ENCODE measurements at regions not wholly inside any gene's neighbourhood (a gene's known extent, or its start where the extent isn't known, plus 50 kb on each side); places are given as distances from the start of the nearest gene placed in this dataset.

GRCh38 chr11:130731401-130731800 lies 184.9 kb downstream of the SNX19 start:
- Histone ChIP-seq H3K27ac (ENCODE audit: insufficient read length, low read depth, low read length) (no peak overlapping the region), H3K4me2 (ENCODE audit: insufficient read depth, insufficient read length, low read length) (no peak overlapping the region), H3K56ac (ENCODE audit: insufficient read length, low read depth, low read length) (no peak overlapping the region), H3K14ac (ENCODE audit: insufficient read depth, low read length) (no peak overlapping the region), H3T11ph (ENCODE audit: low read length) (no peak overlapping the region), H3K23ac (ENCODE audit: insufficient read length, low read depth, low read length) (no peak overlapping the region), H3K4me1 (ENCODE audit: insufficient read depth, low read length) (peaks cover 2% of the 10 kb centered on the region; the same call in 1 of the 2 replicates), H2BK15ac (ENCODE audit: low read depth, low read length) (no peak overlapping the region), H4K8ac (replicated peaks; ENCODE audit: insufficient read length, low read depth, low read length) (no peak overlapping the region), H4K5ac (ENCODE audit: insufficient read length, low read depth, low read length) (no peak overlapping the region), H3K79me2 (ENCODE audit: insufficient read depth, low read length) (no peaks in the 10 kb centered on the region), H2BK5ac (ENCODE audit: insufficient read length, low read length) (no peak overlapping the region), H3K18ac (ENCODE audit: insufficient read length, low read depth, low read length) (no peak overlapping the region), H3K4ac (ENCODE audit: low read depth, low read length) (no peak overlapping the region), H2AFZ (ENCODE audit: low read length) (no peak overlapping the region), H2BK20ac (ENCODE audit: low read depth, low read length, poor library complexity, severe bottlenecking) (no peak overlapping the region), H2BK12ac (ENCODE audit: insufficient read length, low read depth, low read length) (no peak overlapping the region), H3K79me1 (ENCODE audit: insufficient read depth, low read depth, low read length, poor library complexity, severe bottlenecking) (no peaks in the 10 kb centered on the region), H4K91ac (ENCODE audit: insufficient read length, low read depth, low read length) (no peak overlapping the region), H3K27me3 (ENCODE audit: insufficient read depth, low read length) (no peaks in the 10 kb centered on the region), H2AK5ac (ENCODE audit: insufficient read length, low read length) (no peak overlapping the region), H3K23me2 (ENCODE audit: insufficient read length, low read depth, low read length, poor library complexity, severe bottlenecking) (no peaks in the 10 kb centered on the region), H4K20me1 (ENCODE audit: control insufficient read depth, insufficient read depth, insufficient read length) (no peaks in the 10 kb centered on the region), H2BK120ac (ENCODE audit: low read depth, low read length, poor library complexity, severe bottlenecking) (no peak overlapping the region), H3K9ac (ENCODE audit: extremely low read depth, insufficient read length, low read length) (no peak overlapping the region), H3K9me3 (ENCODE audit: control insufficient read depth, low read depth, low read length) (no peaks in the 10 kb centered on the region)
- WGBS (ENCODE audit: extremely low coverage, insufficient read length, low lambda C conversion rate) = no CpG with 5 or more reads among the region's 5 CpGs
- no peak for DNase-seq
- peaks cover 17 to 24% of the 10 kb centered on the region in 2 experiments for H3K9me3 Mint-ChIP-seq
- H3K4me1 Mint-ChIP-seq = peaks cover 0 to 6% of the 10 kb centered on the region in 2 experiments; a peak in 3 of 4 replicates
- no peak overlapping the region for H3K4me3 Mint-ChIP-seq
- no peak for TF ChIP-seq CTCF (conservative IDR thresholded peaks at IDR 0.05)
- no peak overlapping the region for H3K27ac Mint-ChIP-seq
- peaks cover 4% of the 10 kb centered on the region for H3K27me3 Mint-ChIP-seq (ENCODE audit: low read depth)
- H3K36me3 Mint-ChIP-seq (ENCODE audit: insufficient read depth in 1 of 3, low read depth in 3 of 3) = peaks cover 8 to 22% (median 11%) of the 10 kb centered on the region in 3 experiments; a peak in 6 of 7 replicates

All from H9 (cell line).